ENCODE measurements at regions not wholly inside any gene's neighbourhood (a gene's known extent, or its start where the extent isn't known, plus 50 kb on each side); places are given as distances from the start of the nearest gene placed in this dataset.

GRCh38 chr5:159475026-159475425, 144.7 kb upstream of the IL12B start:
- H3K27ac ChIP-seq (ENCODE audit: low read length), result no peak overlapping the region
- peaks cover 0 to 6% of the 10 kb centered on the region in 2 donors for H3K9me3 ChIP-seq (ENCODE audit: control insufficient read depth in 2 of 2, low read length in 2 of 2)
- H3K27me3 ChIP-seq (ENCODE audit: control insufficient read depth in 1 of 2, insufficient read depth in 2 of 2, low read length in 2 of 2), result peaks cover 0 to 2% of the 10 kb centered on the region in 2 donors
- no peaks in the 10 kb centered on the region for H3K36me3 ChIP-seq (ENCODE audit: control insufficient read depth in 2 of 2, insufficient read depth in 2 of 2, low read length in 2 of 2)
- H3K9ac ChIP-seq (ENCODE audit: low read length in 2 of 2), result no peak overlapping the region
- H3K4me3 ChIP-seq (ENCODE audit: low read length in 2 of 2), result no peak overlapping the region
- no peaks in the 10 kb centered on the region for H3K4me1 ChIP-seq (ENCODE audit: control insufficient read depth, insufficient read depth, low read length)

- no peak overlapping the region for H3K4me3 ChIP-seq (ENCODE audit: low read length in 2 of 2)
- no peak overlapping the region for H3K27ac ChIP-seq (ENCODE audit: low read length)
- peaks cover 0 to 6% of the 10 kb centered on the region in 2 donors for H3K9me3 ChIP-seq (ENCODE audit: control insufficient read depth in 2 of 2, low read length in 2 of 2)
- no peaks in the 10 kb centered on the region for H3K36me3 ChIP-seq (ENCODE audit: control insufficient read depth in 2 of 2, insufficient read depth in 2 of 2, low read length in 2 of 2)
- peaks cover 0 to 2% of the 10 kb centered on the region in 2 donors for H3K27me3 ChIP-seq (ENCODE audit: control insufficient read depth in 1 of 2, insufficient read depth in 2 of 2, low read length in 2 of 2)
- H3K4me1 ChIP-seq (ENCODE audit: control insufficient read depth, insufficient read depth, low read length), result no peaks in the 10 kb centered on the region
- no peak overlapping the region for H3K9ac ChIP-seq (ENCODE audit: low read length in 2 of 2)
Measured at GRCh38 chr5:159478950-159479349, 148.7 kb upstream of the IL12B start.

- Histone ChIP-seq H3K4me1 (ENCODE audit: control insufficient read depth, insufficient read depth, low read length) (no peaks in the 10 kb centered on the region), H3K27me3 (ENCODE audit: control insufficient read depth in 1 of 2, insufficient read depth in 2 of 2, low read length in 2 of 2) (peaks cover 0 to 2% of the 10 kb centered on the region in 2 donors), H3K4me3 (ENCODE audit: low read length in 2 of 2) (no peak overlapping the region), H3K9ac (ENCODE audit: low read length in 2 of 2) (no peak overlapping the region), H3K27ac (ENCODE audit: low read length) (no peak overlapping the region), H3K36me3 (ENCODE audit: control insufficient read depth in 2 of 2, insufficient read depth in 2 of 2, low read length in 2 of 2) (no peaks in the 10 kb centered on the region), H3K9me3 (ENCODE audit: control insufficient read depth in 2 of 2, low read length in 2 of 2) (peaks cover 0 to 3% of the 10 kb centered on the region in 2 donors)
Measured at GRCh38 chr5:159480849-159481248, 150.6 kb upstream of the IL12B start.

- Histone ChIP-seq H3K9ac (ENCODE audit: low read length in 2 of 2) (no peak overlapping the region), H3K9me3 (ENCODE audit: control insufficient read depth in 2 of 2, low read length in 2 of 2) (peaks cover 0 to 2% of the 10 kb centered on the region in 2 donors), H3K4me3 (ENCODE audit: low read length in 2 of 2) (no peak overlapping the region), H3K27me3 (ENCODE audit: control insufficient read depth in 1 of 2, insufficient read depth in 2 of 2, low read length in 2 of 2) (peaks cover 0 to 2% of the 10 kb centered on the region in 2 donors), H3K4me1 (ENCODE audit: control insufficient read depth, insufficient read depth, low read length) (no peaks in the 10 kb centered on the region), H3K36me3 (ENCODE audit: control insufficient read depth in 2 of 2, insufficient read depth in 2 of 2, low read length in 2 of 2) (no peaks in the 10 kb centered on the region), H3K27ac (ENCODE audit: low read length) (no peak overlapping the region)
Measured at GRCh38 chr5:159481751-159482150, 151.5 kb upstream of the IL12B start.

GRCh38 chr5:159486836-159487235, 156.5 kb upstream of the IL12B start:
- no peak overlapping the region for H3K9ac ChIP-seq (ENCODE audit: low read length in 2 of 2)
- no peaks in the 10 kb centered on the region for H3K4me1 ChIP-seq (ENCODE audit: control insufficient read depth, insufficient read depth, low read length)
- H3K27ac ChIP-seq (ENCODE audit: low read length), result no peak overlapping the region
- H3K9me3 ChIP-seq (ENCODE audit: control insufficient read depth in 2 of 2, low read length in 2 of 2), result peaks cover 0 to 2% of the 10 kb centered on the region in 2 donors
- no peaks in the 10 kb centered on the region for H3K27me3 ChIP-seq (ENCODE audit: control insufficient read depth in 1 of 2, insufficient read depth in 2 of 2, low read length in 2 of 2)
- H3K4me3 ChIP-seq (ENCODE audit: low read length in 2 of 2), result no peak overlapping the region
- H3K36me3 ChIP-seq (ENCODE audit: control insufficient read depth in 2 of 2, insufficient read depth in 2 of 2, low read length in 2 of 2), result no peaks in the 10 kb centered on the region

DNA sequence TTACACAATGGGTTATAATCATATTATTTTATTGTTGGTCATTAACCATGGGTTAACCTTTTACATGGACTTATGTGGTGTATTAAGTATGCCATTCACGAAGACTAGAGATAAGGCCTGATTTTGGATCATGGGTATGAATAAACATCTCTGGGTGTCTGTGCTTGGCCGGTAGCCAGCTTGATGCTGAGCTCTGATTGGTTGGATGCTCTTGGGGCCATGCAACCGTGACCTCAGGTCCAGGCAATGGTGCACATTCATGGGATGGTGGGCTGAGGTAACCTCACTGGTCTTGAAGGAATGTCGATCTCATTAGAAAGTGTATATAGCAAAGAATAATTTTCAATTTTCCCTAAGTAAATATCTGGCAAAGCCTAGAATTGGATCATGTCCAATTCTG, 158.2 kb upstream of the IL12B start:
- no peak overlapping the region for H3K9ac ChIP-seq (ENCODE audit: low read length in 2 of 2)
- H3K36me3 ChIP-seq (ENCODE audit: control insufficient read depth in 2 of 2, insufficient read depth in 2 of 2, low read length in 2 of 2), result no peaks in the 10 kb centered on the region
- H3K4me1 ChIP-seq (ENCODE audit: control insufficient read depth, insufficient read depth, low read length), result no peaks in the 10 kb centered on the region
- no peak overlapping the region for H3K4me3 ChIP-seq (ENCODE audit: low read length in 2 of 2)
- peaks cover 0 to 2% of the 10 kb centered on the region in 2 donors for H3K9me3 ChIP-seq (ENCODE audit: control insufficient read depth in 2 of 2, low read length in 2 of 2)
- H3K27ac ChIP-seq (ENCODE audit: low read length), result no peak overlapping the region
- H3K27me3 ChIP-seq (ENCODE audit: control insufficient read depth in 1 of 2, insufficient read depth in 2 of 2, low read length in 2 of 2), result no peaks in the 10 kb centered on the region

DNA sequence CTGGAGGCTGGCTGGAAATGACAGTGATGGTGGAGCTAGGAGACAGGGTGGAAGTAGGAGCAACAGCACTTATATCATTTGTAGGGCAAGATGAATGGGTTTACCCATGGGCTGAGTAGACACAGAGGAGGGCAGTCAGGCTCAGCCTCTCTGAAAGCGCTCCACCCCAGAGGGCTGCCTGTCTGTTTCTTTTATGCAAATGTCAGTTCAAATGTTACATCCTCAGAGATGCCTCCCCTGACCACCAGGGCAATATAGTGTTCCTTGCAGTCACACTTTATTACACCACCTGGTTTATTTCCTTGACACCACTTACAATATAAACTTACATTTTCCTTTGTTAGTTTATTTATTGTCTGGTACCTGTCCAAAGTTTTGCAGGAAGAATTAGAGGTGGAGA, 159.5 kb upstream of the IL12B start:
- Histone ChIP-seq H3K4me3 (ENCODE audit: low read length in 2 of 2) (no peak overlapping the region), H3K27me3 (ENCODE audit: control insufficient read depth in 1 of 2, insufficient read depth in 2 of 2, low read length in 2 of 2) (no peaks in the 10 kb centered on the region), H3K4me1 (ENCODE audit: control insufficient read depth, insufficient read depth, low read length) (no peaks in the 10 kb centered on the region), H3K9ac (ENCODE audit: low read length in 2 of 2) (no peak overlapping the region), H3K27ac (ENCODE audit: low read length) (no peak overlapping the region), H3K9me3 (ENCODE audit: control insufficient read depth in 2 of 2, low read length in 2 of 2) (peaks cover 0 to 2% of the 10 kb centered on the region in 2 donors), H3K36me3 (ENCODE audit: control insufficient read depth in 2 of 2, insufficient read depth in 2 of 2, low read length in 2 of 2) (no peaks in the 10 kb centered on the region)

DNA sequence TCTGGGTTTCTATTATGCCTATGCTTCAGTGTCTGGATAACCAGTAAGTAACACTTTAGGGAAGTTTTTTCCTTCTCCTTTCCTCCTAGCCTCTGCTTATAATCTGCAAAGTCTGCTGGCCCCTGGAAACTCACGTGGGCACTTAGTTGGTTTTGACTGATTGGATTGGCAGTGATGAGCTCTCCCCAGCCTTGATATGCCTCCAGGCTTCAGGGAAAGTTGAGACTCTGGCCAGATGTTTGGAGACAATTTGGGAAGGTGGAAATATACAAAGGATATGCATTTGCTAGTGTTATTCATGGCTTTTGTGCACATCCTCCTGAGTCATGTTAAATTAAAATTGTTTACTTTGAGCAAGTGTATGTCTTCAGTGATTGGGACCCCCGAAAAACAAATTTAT, 160.2 kb upstream of the IL12B start:
- Histone ChIP-seq H3K9me3 (ENCODE audit: control insufficient read depth in 2 of 2, low read length in 2 of 2) (no peaks in the 10 kb centered on the region), H3K27ac (ENCODE audit: low read length) (no peak overlapping the region), H3K4me1 (ENCODE audit: control insufficient read depth, insufficient read depth, low read length) (no peaks in the 10 kb centered on the region)

GRCh38 chr5:159493696-159494095, 163.4 kb upstream of the IL12B start:
- H3K27ac ChIP-seq (ENCODE audit: low read length), result no peak overlapping the region
- H3K9ac ChIP-seq (ENCODE audit: low read length in 2 of 2), result no peak overlapping the region
- H3K4me3 ChIP-seq (ENCODE audit: low read length in 2 of 2), result no peak overlapping the region
- no peaks in the 10 kb centered on the region for H3K4me1 ChIP-seq (ENCODE audit: control insufficient read depth, insufficient read depth, low read length)
- no peaks in the 10 kb centered on the region for H3K36me3 ChIP-seq (ENCODE audit: control insufficient read depth in 2 of 2, insufficient read depth in 2 of 2, low read length in 2 of 2)
- H3K27me3 ChIP-seq (ENCODE audit: control insufficient read depth in 1 of 2, insufficient read depth in 2 of 2, low read length in 2 of 2), result no peaks in the 10 kb centered on the region
- H3K9me3 ChIP-seq (ENCODE audit: control insufficient read depth in 2 of 2, low read length in 2 of 2), result no peaks in the 10 kb centered on the region

More for the DNA sequence above, 160.2 kb upstream of the IL12B start:
- no peak overlapping the region for H3K4me3 ChIP-seq (ENCODE audit: low read length in 2 of 2)
- H3K27me3 ChIP-seq (ENCODE audit: control insufficient read depth in 1 of 2, insufficient read depth in 2 of 2, low read length in 2 of 2), result no peaks in the 10 kb centered on the region
- no peak overlapping the region for H3K9ac ChIP-seq (ENCODE audit: low read length in 2 of 2)
- H3K36me3 ChIP-seq (ENCODE audit: control insufficient read depth in 2 of 2, insufficient read depth in 2 of 2, low read length in 2 of 2), result no peaks in the 10 kb centered on the region

- Histone ChIP-seq H3K4me1 (ENCODE audit: control insufficient read depth, insufficient read depth, low read length) (no peaks in the 10 kb centered on the region), H3K4me3 (ENCODE audit: low read length in 2 of 2) (no peak overlapping the region), H3K9ac (ENCODE audit: low read length in 2 of 2) (no peak overlapping the region), H3K36me3 (ENCODE audit: control insufficient read depth in 2 of 2, insufficient read depth in 2 of 2, low read length in 2 of 2) (no peaks in the 10 kb centered on the region), H3K9me3 (ENCODE audit: control insufficient read depth in 2 of 2, low read length in 2 of 2) (no peaks in the 10 kb centered on the region), H3K27me3 (ENCODE audit: control insufficient read depth in 1 of 2, insufficient read depth in 2 of 2, low read length in 2 of 2) (no peaks in the 10 kb centered on the region), H3K27ac (ENCODE audit: low read length) (no peak overlapping the region)
Measured at GRCh38 chr5:159496773-159497172, 166.5 kb upstream of the IL12B start.

- H3K36me3 ChIP-seq (ENCODE audit: control insufficient read depth in 2 of 2, insufficient read depth in 2 of 2, low read length in 2 of 2), result no peaks in the 10 kb centered on the region
- no peak overlapping the region for H3K27ac ChIP-seq (ENCODE audit: low read length)
- H3K9me3 ChIP-seq (ENCODE audit: control insufficient read depth in 2 of 2, low read length in 2 of 2), result no peaks in the 10 kb centered on the region
- no peak overlapping the region for H3K9ac ChIP-seq (ENCODE audit: low read length in 2 of 2)
- H3K4me3 ChIP-seq (ENCODE audit: low read length in 2 of 2), result no peak overlapping the region
- H3K27me3 ChIP-seq (ENCODE audit: control insufficient read depth in 1 of 2, insufficient read depth in 2 of 2, low read length in 2 of 2), result no peaks in the 10 kb centered on the region
- H3K4me1 ChIP-seq (ENCODE audit: control insufficient read depth, insufficient read depth, low read length), result no peaks in the 10 kb centered on the region
Measured at GRCh38 chr5:159497221-159497620, 166.9 kb upstream of the IL12B start.

Measured in stomach smooth muscle (tissue), 2 donors.